Neuron (in vitro differentiated cells): ENCODE measurements at regions not wholly inside any gene's neighbourhood (a gene's known extent, or its start where the extent isn't known, plus 50 kb on each side); places are given as distances from the start of the nearest gene placed in this dataset.

ENCODE experiments used
- H2AFZ ChIP-seq: one replicate; pipeline ENCODE4 v1.6.1; 2013; ENCODE audit warnings: low read depth, mild to moderate bottlenecking, inconsistent platforms, low read length, moderate library complexity
- H3K27me3 ChIP-seq: one replicate; pipeline ENCODE4 v1.6.1; 2013; ENCODE audit warnings: low read length; ENCODE audit not compliant: insufficient read depth
- H3K36me3 ChIP-seq: one replicate; pipeline ENCODE4 v1.6.1; 2013; ENCODE audit warnings: low read length; ENCODE audit not compliant: insufficient read depth
- H3K4me1 ChIP-seq: one replicate; pipeline ENCODE4 v1.6.1; 2013; ENCODE audit warnings: low read length; ENCODE audit not compliant: insufficient read depth
- H3K4me3 ChIP-seq: 2 replicates; pipeline ENCODE4 v1.5.1; 2013; ENCODE audit warnings: mild to moderate bottlenecking, low read length, moderate library complexity
- H3K9me3 ChIP-seq: one replicate; pipeline ENCODE4 v1.6.1; 2013; ENCODE audit warnings: low read length

DNA sequence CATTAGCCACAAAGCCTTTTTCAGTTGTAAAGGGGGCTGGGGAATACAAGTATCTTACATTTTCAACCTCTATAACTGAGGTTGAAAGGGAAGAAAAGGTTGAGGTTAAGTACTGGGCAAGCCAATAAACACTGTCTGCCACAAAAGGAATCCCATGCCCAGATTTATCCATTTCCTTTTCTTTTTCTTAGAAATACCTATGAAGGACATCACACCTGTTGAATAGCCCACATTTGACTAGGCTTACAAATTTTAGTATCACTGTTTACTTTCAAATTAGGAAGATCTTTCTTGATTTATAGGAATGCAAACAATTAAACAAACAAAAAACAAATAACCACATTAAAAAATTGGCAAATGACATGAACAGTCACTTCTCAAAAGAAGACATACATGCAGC, 81.0 kb upstream of the CAV2 start:
- H3K27me3 ChIP-seq: no peaks in the 10 kb centered on the region
- no peak overlapping the region for H3K4me3 ChIP-seq
- no peaks in the 10 kb centered on the region for H3K36me3 ChIP-seq
- H3K9me3 ChIP-seq: no peaks in the 10 kb centered on the region
- H3K4me1 ChIP-seq: peaks cover 5% of the 10 kb centered on the region
- no peak overlapping the region for H2AFZ ChIP-seq

DNA sequence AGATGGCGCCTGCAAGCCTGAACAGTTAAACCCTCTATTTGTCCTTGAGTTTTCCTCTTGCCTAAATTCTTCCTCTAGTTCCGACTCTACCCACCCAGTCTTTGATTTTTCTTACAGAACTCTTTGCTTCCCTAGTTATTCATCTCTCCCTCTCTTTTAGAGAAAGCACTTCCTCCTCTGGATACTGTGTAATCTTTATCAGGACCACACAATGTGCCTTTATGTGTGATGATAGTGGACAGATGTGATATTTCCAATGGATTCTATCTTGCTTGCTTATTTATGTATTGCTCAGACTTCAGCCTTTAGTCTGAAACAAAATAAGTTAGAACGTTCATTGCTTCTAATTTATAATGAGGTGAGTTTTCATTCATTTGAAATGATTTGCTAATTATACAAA, 79.5 kb upstream of the CAV2 start:
- Histone ChIP-seq H3K4me1 (peaks cover 5% of the 10 kb centered on the region), H3K9me3 (no peaks in the 10 kb centered on the region), H3K4me3 (no peak overlapping the region), H3K36me3 (no peaks in the 10 kb centered on the region), H2AFZ (no peak overlapping the region), H3K27me3 (no peaks in the 10 kb centered on the region)

DNA sequence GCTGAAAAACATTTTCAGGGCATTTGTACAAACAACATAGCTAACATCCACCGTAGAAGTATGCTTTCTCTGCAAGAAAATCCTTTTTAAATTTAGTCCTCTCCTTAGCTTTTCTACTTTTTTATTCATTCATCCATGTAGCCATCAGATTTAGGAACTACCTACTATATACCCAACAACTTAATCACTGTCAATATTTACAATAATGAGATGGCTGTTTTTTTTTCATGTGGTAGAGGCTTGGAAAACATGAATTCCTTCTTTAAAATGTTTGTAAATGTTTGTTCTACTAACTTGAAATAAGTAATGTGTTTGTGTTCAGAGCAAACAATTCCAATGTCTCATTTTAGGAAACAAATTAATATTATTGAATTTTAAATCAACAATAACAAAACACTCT, 78.2 kb upstream of the CAV2 start:
- Histone ChIP-seq H3K27me3 (no peaks in the 10 kb centered on the region), H2AFZ (no peak overlapping the region), H3K4me1 (peaks cover 5% of the 10 kb centered on the region), H3K4me3 (no peak overlapping the region), H3K36me3 (no peaks in the 10 kb centered on the region), H3K9me3 (no peaks in the 10 kb centered on the region)

DNA sequence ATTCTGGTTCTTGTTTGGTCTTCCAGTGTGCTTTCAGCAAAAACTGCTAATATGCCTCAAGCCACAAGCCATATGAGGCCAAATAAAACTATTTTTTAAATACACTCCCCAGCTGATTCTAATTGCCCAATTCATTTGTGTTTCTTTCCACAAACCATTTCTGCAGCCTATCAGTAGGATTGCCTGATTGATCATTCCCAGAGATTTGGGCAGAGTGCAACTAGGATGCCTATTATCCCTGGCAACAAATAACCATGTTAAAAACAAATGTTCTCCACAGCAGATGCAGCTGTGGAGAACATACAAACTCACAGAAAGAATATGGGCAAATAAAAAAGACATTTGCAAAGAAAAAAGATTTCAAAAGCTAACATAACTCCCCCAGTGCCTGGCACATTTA, 76.9 kb upstream of the CAV2 start:
- no peaks in the 10 kb centered on the region for H3K27me3 ChIP-seq
- no peaks in the 10 kb centered on the region for H3K36me3 ChIP-seq
- no peak overlapping the region for H2AFZ ChIP-seq
- no peaks in the 10 kb centered on the region for H3K9me3 ChIP-seq
- H3K4me1 ChIP-seq: peaks cover 4% of the 10 kb centered on the region
- H3K4me3 ChIP-seq: no peak overlapping the region

DNA sequence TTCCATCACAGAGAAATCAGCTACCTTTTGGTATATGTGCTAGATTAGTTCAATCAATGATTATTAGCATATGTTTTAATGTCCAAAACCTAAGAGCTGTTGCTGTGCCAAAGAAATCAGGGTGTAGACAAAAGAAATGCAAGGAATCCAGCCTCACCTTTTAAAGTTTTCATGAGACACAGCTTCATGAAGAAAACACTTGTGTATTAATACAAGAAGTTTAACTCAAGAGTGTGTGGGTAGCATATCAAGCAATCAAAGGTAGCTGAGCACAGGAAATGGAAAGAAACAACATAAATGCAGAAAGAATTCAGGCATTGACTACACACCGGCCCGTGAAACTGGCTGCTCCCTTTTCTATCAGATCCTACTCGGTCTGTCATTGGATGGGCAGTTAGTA, 76.0 kb upstream of the CAV2 start:
- Histone ChIP-seq H3K9me3 (no peaks in the 10 kb centered on the region), H3K27me3 (no peaks in the 10 kb centered on the region), H3K4me1 (no peaks in the 10 kb centered on the region)

DNA sequence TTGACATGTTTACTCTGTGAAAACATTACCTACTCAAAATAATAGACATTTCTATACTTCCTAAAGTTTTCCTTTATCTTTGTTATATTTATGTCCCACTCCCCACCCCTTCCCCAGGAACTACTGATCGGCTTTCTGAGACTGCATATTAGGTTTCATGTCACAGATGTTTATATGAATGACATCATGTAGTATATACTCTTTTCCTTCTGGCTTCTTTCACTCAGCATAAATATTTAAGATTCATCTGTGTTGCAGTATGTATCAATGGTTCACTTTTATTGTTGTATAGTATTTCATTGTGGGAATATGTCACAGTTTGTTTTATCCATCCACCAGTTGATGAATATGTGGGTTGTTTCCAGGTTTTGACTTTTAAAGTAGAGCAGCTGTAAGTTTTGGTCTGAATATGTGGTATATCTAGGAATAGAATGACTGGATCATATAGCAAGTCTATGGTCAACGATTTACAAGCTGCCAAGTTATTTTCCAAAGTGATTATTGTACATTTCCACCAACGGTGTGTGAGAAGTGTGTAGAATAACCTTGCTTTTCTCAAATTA, 73.8 kb upstream of the CAV2 start:
- H3K27me3 ChIP-seq: no peaks in the 10 kb centered on the region
- H3K4me3 ChIP-seq: no peak overlapping the region
- no peaks in the 10 kb centered on the region for H3K9me3 ChIP-seq
- no peaks in the 10 kb centered on the region for H3K4me1 ChIP-seq
- H3K36me3 ChIP-seq: no peaks in the 10 kb centered on the region
- no peak overlapping the region for H2AFZ ChIP-seq

More for the DNA sequence above, 76.0 kb upstream of the CAV2 start:
- Histone ChIP-seq H3K36me3 (no peaks in the 10 kb centered on the region), H3K4me3 (no peak overlapping the region), H2AFZ (no peak overlapping the region)

DNA sequence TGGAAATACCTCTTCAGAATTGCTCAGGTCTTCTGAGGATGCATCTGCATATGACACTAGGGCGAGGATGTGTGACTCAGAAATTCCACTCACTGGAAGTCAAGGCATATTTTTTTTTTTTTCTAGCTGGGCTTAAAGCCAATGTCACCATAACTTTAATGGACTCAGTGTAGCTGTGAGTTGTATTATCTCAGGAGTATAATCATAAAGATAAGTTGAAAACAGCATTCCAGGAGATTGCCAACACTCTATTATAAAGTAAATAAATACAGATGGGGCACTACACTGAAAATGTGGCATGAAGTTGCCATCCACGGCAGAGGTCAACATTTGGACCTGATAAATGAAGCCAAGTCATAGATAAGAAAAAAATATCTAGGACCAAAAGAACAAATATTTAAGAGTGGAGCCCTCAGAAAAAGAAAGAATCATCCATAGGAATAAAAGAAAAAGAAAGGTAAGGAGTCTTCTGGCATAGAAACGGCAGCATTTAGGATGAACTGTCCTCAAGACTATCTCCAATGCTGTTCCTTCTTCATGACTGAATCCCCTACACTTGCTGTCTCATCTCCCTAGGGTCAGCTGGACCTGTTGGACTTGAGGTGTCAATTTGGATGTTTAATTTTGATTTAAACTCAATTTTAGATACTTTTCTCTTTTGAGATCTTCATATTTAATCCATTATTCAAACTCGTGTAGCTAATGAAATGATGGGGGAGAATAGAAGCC, 72.9 kb upstream of the CAV2 start:
- no peak overlapping the region for H2AFZ ChIP-seq
- no peak overlapping the region for H3K4me3 ChIP-seq
- H3K36me3 ChIP-seq: no peaks in the 10 kb centered on the region
- H3K4me1 ChIP-seq: no peaks in the 10 kb centered on the region
- H3K9me3 ChIP-seq: no peaks in the 10 kb centered on the region
- no peaks in the 10 kb centered on the region for H3K27me3 ChIP-seq

DNA sequence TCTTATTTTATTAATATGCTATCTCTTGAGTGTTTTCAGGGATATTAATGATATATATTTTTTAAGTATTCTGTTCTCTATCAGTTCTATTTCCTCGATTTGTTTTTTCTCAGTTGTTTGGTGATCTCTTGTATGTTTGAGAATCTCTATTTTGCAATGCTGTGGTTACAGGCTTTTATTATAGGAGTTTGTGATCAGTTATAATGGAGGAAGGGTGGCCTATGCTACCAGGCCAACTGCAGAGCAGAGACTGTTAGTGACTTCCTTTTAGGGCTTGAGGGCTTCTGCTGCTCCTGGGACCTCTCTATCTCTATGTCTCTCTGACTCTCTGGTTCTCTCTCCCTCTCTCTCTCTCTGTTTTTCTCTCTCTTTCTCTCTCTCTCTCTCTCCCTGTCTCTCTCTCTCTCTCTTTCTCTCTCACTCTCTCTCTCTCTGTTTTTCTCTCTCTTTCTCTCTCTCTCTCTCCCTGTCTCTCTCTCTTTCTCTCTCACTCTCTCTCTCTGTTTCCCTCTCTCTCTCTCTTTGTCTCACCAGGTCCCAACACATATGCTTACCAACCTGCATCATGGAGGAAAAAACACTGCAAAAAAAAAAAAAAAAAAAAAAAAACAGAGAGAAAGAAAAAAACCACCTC, 69.4 kb upstream of the CAV2 start:
- H3K9me3 ChIP-seq: no peaks in the 10 kb centered on the region
- no peaks in the 10 kb centered on the region for H3K27me3 ChIP-seq
- H2AFZ ChIP-seq: no peak overlapping the region
- H3K4me1 ChIP-seq: no peaks in the 10 kb centered on the region
- H3K36me3 ChIP-seq: no peaks in the 10 kb centered on the region
- H3K4me3 ChIP-seq: no peak overlapping the region

DNA sequence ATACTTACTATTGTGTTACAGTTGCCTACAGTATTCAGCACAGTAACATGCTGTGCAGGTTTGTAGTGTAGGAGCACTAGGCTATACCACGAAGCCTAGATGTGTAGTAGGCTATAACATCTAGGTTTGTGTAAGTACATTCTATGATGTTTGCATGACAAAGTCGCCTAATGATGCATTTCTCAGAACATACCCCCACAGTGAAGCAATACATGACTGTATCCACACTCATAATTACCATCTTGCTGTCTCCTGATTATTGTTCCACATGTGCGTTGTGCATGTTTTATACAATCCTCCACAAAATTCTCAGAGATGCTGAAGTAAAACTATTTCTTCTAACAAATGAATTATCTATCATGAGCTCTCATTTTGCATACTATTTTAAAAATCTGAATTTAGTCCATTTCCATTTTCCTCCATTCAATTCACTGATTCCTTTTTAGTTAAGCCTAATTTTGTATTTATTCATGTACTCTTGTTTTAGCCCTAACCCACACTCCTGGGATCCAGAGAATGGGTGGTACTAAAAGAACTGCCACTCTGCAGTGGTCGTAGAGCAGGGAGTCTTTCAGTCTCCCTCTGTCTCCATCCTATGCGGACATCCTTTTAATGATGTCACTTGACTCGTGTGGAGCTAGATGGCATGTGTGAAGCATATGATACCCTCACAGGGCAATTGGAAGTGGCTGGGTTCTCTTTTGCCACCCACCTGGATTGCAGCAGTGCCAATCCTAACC, 67.6 kb upstream of the CAV2 start:
- no peaks in the 10 kb centered on the region for H3K36me3 ChIP-seq
- no peaks in the 10 kb centered on the region for H3K4me1 ChIP-seq
- no peak overlapping the region for H3K4me3 ChIP-seq

DNA sequence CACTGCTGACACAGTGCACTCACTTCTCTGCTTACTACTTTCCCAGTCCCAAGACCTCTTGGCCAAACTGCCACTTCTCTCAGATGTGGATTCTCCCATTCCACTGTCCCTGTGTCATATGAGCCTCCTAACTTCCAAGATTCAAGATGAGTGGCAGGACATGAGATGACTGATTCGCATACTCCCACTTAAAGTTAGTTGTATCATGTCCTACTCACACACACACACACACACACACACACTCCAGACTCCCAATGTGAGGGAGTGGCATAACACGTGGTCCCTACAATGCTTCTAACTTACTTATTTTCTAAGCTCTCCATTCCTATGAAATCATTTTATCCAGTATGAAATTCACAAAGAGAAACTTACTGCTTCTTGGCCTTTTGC, 67.0 kb upstream of the CAV2 start:
- Histone ChIP-seq H2AFZ (no peak overlapping the region), H3K4me3 (no peak overlapping the region), H3K9me3 (no peaks in the 10 kb centered on the region), H3K27me3 (no peaks in the 10 kb centered on the region), H3K4me1 (no peaks in the 10 kb centered on the region), H3K36me3 (no peaks in the 10 kb centered on the region)

More for the DNA sequence above, 67.6 kb upstream of the CAV2 start:
- Histone ChIP-seq H3K9me3 (no peaks in the 10 kb centered on the region), H3K27me3 (no peaks in the 10 kb centered on the region), H2AFZ (no peak overlapping the region)

DNA sequence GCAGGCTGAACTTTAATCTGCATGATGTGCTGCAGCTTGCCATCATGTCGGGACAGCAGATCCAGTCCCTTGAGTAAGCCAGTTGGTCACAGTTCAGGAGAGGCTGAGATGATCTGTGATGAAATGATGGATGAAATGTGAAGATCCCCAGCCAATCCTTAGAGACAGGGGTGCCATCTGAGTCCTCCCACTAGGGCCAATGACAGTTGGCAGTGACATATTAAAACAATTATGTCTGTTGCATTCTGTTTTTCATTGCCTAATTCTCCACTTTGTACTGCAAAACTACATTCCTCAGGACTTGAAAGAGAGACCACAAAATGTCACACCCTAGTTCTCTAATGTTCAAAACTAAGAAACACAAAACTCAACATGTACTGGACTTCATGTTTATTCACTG, 66.3 kb upstream of the CAV2 start:
- H3K4me1 ChIP-seq: no peaks in the 10 kb centered on the region
- no peaks in the 10 kb centered on the region for H3K27me3 ChIP-seq
- no peak overlapping the region for H2AFZ ChIP-seq
- no peak overlapping the region for H3K4me3 ChIP-seq
- H3K9me3 ChIP-seq: no peaks in the 10 kb centered on the region
- H3K36me3 ChIP-seq: no peaks in the 10 kb centered on the region

DNA sequence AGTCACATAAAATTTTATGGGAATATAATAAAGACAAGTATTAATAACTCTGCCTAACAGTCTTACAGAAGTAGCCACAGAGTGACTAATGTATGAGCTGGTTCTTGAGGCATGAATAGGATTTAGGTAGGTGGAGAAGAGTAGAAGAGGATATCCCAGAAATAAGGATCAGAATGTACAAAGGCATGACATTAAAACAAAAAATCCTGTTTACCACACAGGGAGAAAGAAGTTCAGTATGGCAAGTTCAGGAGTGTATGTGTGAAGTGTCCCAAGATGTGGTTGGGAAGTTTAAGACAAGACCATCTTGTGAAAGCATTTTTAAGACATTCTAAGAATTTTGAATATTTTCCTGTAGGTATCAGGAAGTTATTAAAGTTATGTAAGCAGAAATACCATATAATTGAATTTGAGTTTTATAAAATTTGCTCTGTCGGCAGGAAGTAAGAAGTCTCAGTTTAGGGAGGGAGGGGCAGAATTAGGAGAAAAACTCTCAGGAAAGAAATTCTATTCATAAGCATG, 64.7 kb upstream of the CAV2 start:
- no peak overlapping the region for H3K4me3 ChIP-seq
- H3K4me1 ChIP-seq: no peaks in the 10 kb centered on the region
- no peaks in the 10 kb centered on the region for H3K9me3 ChIP-seq
- no peak overlapping the region for H2AFZ ChIP-seq
- H3K27me3 ChIP-seq: no peaks in the 10 kb centered on the region
- no peaks in the 10 kb centered on the region for H3K36me3 ChIP-seq

DNA sequence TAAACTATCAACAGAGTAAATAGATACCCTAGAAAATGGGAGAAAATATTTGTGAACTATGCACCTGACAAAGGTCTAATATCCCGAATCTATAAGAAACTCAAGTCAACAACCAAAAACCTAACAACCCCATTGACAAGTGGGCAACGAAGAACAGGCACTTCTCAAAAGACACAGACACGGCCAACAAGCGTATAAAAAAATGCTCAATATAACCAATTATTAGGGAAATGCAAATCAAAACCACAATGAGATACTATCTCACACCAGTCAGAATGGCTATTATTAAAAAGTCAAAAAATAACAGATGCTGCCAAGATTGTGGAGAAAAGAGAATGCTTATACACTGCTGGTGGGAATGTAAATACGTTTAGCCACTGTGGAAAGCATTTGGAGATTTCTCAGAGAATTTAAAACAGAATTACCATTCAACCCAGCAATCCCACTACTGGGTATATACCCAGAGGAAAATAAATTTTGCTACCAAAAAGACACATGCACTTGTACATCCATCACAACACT, 63.2 kb upstream of the CAV2 start:
- no peaks in the 10 kb centered on the region for H3K27me3 ChIP-seq
- no peak overlapping the region for H3K4me3 ChIP-seq
- no peak overlapping the region for H2AFZ ChIP-seq
- H3K9me3 ChIP-seq: no peaks in the 10 kb centered on the region
- no peaks in the 10 kb centered on the region for H3K4me1 ChIP-seq
- H3K36me3 ChIP-seq: no peaks in the 10 kb centered on the region
